IMR-90 (cell line): ENCODE measurements at regions not wholly inside any gene's neighbourhood (a gene's known extent, or its start where the extent isn't known, plus 50 kb on each side); places are given as distances from the start of the nearest gene placed in this dataset.

Experiments used
- ATAC-seq: fragments of 200-7000 bp; cut with Tn5 transposase; 2 replicates; pipeline ENCODE4 v1.9.1; 2020; ENCODE audit warnings: low read depth, mild to moderate bottlenecking, moderate library complexity
- BruUV-seq: library from RNA; stranded (reverse); fragments of 400-500 nt; replicated peaks from 2 replicates; lab custom pipeline; 2021; lab: Mats Ljungman, UMichigan
- CTCF ChIA-PET: fragments of 300-600 bp; formaldehyde crosslinking; extraction: SDS; loops from one replicate; lab custom pipeline; 2021; ENCODE audit warnings: antibody characterized with exemption; lab: Yijun Ruan, JAX
- POLR2A ChIA-PET: fragments of 300-600 bp; sonication (Branson Sonifier 250); formaldehyde crosslinking; loops from one replicate; lab custom pipeline; 2022; ENCODE audit warnings: antibody characterized with exemption; ENCODE audit not compliant: unreplicated experiment; lab: Charles Lee
- DNase-seq: peaks from one replicate; pipeline ENCODE4 v3.0.0; 2013
- H2AFZ ChIP-seq: replicated peaks from 2 replicates; pipeline ENCODE3; 2013; ENCODE audit warnings: low read length, mild to moderate bottlenecking; ENCODE audit not compliant: poor library complexity
- H2AK5ac ChIP-seq: 2 replicates; pipeline ENCODE4 v1.6.1; 2013; ENCODE audit warnings: low read depth, low read length, inconsistent platforms
- H2AK9ac ChIP-seq: replicated peaks from 2 replicates; pipeline ENCODE3; 2013; ENCODE audit warnings: mild to moderate bottlenecking, low read depth, low read length, moderate library complexity; ENCODE audit not compliant: poor library complexity
- H2BK120ac ChIP-seq: 2 replicates; pipeline ENCODE4 v1.6.1; 2013; ENCODE audit warnings: low read depth, low read length, inconsistent platforms
- H2BK15ac ChIP-seq: 3 replicates; pipeline ENCODE4 v1.6.1; 2013; ENCODE audit warnings: low read depth, low read length, inconsistent platforms
- H2BK20ac ChIP-seq: 2 replicates; pipeline ENCODE4 v1.6.1; 2013; ENCODE audit warnings: low read depth, mild to moderate bottlenecking, inconsistent platforms, low read length, moderate library complexity
- H2BK5ac ChIP-seq: 2 replicates; pipeline ENCODE4 v1.6.1; 2013; ENCODE audit warnings: mild to moderate bottlenecking, low read depth, low read length, inconsistent platforms; ENCODE audit not compliant: poor library complexity, severe bottlenecking
- H3K14ac ChIP-seq: replicated peaks from 2 replicates; pipeline ENCODE4 v1.6.1; 2013; ENCODE audit warnings: low read depth, low read length, inconsistent platforms
- H3K18ac ChIP-seq: 2 replicates; pipeline ENCODE4 v1.6.1; 2013; ENCODE audit warnings: low read depth, low read length, control low read depth
- H3K23ac ChIP-seq: 2 replicates; pipeline ENCODE4 v1.6.1; 2013; ENCODE audit warnings: low read depth, low read length, inconsistent platforms
- H3K27ac ChIP-seq: 2 replicates; pipeline ENCODE4 v1.5.1; 2013; ENCODE audit warnings: mild to moderate bottlenecking, control low read depth, low read length; ENCODE audit not compliant: insufficient read depth
- H3K27me3 ChIP-seq: 2 replicates; pipeline ENCODE4 v1.6.1; 2013; ENCODE audit warnings: low read length; ENCODE audit not compliant: control insufficient read depth, insufficient read depth
- H3K36me3 ChIP-seq: 2 replicates; pipeline ENCODE4 v1.6.1; 2013; ENCODE audit warnings: low read length, mixed read lengths; ENCODE audit not compliant: control insufficient read depth, insufficient read depth
- H3K4ac ChIP-seq: 2 replicates; pipeline ENCODE4 v1.6.1; 2013; ENCODE audit warnings: low read depth, low read length, inconsistent platforms
- H3K4me1 ChIP-seq: 2 replicates; pipeline ENCODE4 v1.6.1; 2013; ENCODE audit warnings: low read length, mixed read lengths; ENCODE audit not compliant: control insufficient read depth, insufficient read depth
- H3K4me2 ChIP-seq: 2 replicates; pipeline ENCODE4 v1.6.1; 2013; ENCODE audit warnings: low read depth, mild to moderate bottlenecking, control low read depth, low read length, moderate library complexity
- H3K4me3 ChIP-seq: 2 replicates; pipeline ENCODE4 v1.5.1; 2013; ENCODE audit warnings: low read depth, mild to moderate bottlenecking, control low read depth, low read length, moderate library complexity; ENCODE audit not compliant: insufficient read depth
- H3K56ac ChIP-seq: 2 replicates; pipeline ENCODE4 v1.6.1; 2013; ENCODE audit warnings: low read length, inconsistent platforms; ENCODE audit not compliant: insufficient read depth; ENCODE audit errors: extremely low read depth
- H3K79me1 ChIP-seq, 2 experiments: 2 replicates each; pipeline ENCODE4 v1.6.1; 2013; ENCODE audit warnings: low read length in 2 of 2, inconsistent platforms in 1 of 2, low read depth in 1 of 2
- H3K9ac ChIP-seq: 2 replicates; pipeline ENCODE4 v1.6.1; 2013; ENCODE audit warnings: low read depth, low read length, control low read depth
- H3K9me1 ChIP-seq: 2 replicates; pipeline ENCODE4 v1.6.1; 2013; ENCODE audit warnings: low read length, inconsistent platforms; ENCODE audit not compliant: insufficient read depth
- H3K9me3 ChIP-seq: 2 replicates; pipeline ENCODE4 v1.6.1; 2013; ENCODE audit warnings: low read length; ENCODE audit not compliant: control insufficient read depth, insufficient read depth
- H4K20me1 ChIP-seq: 2 replicates; pipeline ENCODE4 v1.6.1; 2013; ENCODE audit warnings: low read length, inconsistent platforms; ENCODE audit not compliant: insufficient read depth
- H4K5ac ChIP-seq: 2 replicates; pipeline ENCODE4 v1.6.1; 2013; ENCODE audit warnings: mild to moderate bottlenecking, low read depth, low read length, control low read depth
- H4K8ac ChIP-seq, 2 experiments: 2 replicates each; pipeline ENCODE4 v1.6.1; 2013; ENCODE audit warnings: low read depth in 2 of 2, low read length in 2 of 2, control low read depth in 1 of 2, inconsistent platforms in 1 of 2
- H4K91ac ChIP-seq: 2 replicates; pipeline ENCODE4 v1.6.1; 2013; ENCODE audit warnings: low read depth, low read length, inconsistent platforms; ENCODE audit not compliant: insufficient read depth
- CEBPB ChIP-seq: IDR thresholded peaks from 2 replicates; pipeline ENCODE4 v1.6.1; 2012; ENCODE audit warnings: low read depth, low read length, improper control_type of control experiment
- MAZ ChIP-seq: IDR thresholded peaks from 2 replicates; pipeline ENCODE4 v1.6.1; 2012; ENCODE audit warnings: low read depth, mild to moderate bottlenecking, low read length, improper control_type of control experiment, moderate library complexity, borderline replicate concordance
- dilution Hi-C: fragments of 300-500 bp; cut with HindIII; formaldehyde crosslinking; loops from one replicate; pipeline ENCODE4 v1.14.3; 2018; ENCODE audit warnings: low sequenced_read_pairs; ENCODE audit not compliant: unreplicated experiment
- in situ Hi-C: fragments of 300-500 bp; cut with MboI; formaldehyde crosslinking; loops from 3 replicates; pipeline ENCODE4 v1.14.3; 2019; ENCODE audit warnings: low sequenced_read_pairs, inconsistent platforms, mixed read lengths
- intact Hi-C: fragments of 100-400 bp; cut with micrococcal nuclease; formaldehyde crosslinking; loops from 2 replicates; pipeline ENCODE4 v1.10.0; 2022

DNA sequence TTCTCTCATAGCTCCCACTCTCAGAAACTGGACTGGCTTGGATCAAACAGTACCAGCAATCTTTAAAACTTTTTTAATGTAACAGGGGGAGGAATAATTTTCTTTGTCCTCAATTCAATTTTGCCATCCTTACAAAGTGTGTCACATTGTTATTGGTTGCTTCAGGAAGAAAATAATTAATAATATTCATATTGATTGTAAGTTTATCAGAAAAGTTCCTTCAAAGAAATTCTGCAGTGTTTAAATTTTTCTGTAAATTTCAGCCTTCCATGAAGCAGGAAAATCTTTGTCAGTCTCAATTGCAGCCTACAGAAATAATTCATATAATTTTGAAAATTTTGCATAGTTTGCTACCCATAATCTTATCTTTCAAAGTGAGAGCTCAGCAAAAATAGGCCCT is 1119.1 kb upstream of the ATXN7L3B start:
- H3K79me1 ChIP-seq: no peaks in the 10 kb centered on the region
- dilution Hi-C loops: no loop called here
- H3K9me1 ChIP-seq: no peaks in the 10 kb centered on the region
- no peak overlapping the region for H2AK5ac ChIP-seq
- no peak overlapping the region for H3K18ac ChIP-seq
- BruUV-seq: no TSS peak
- CTCF ChIA-PET: no interaction called here
- no peak overlapping the region for H3K56ac ChIP-seq
- TF ChIP-seq MAZ (no peak), CEBPB (no peak)
- H3K4me3 ChIP-seq: no peak overlapping the region
- ATAC-seq (no peak), DNase-seq (no peak)
- H4K20me1 ChIP-seq: no peaks in the 10 kb centered on the region
- no peaks in the 10 kb centered on the region for H3K4me1 ChIP-seq
- in situ Hi-C loops: no loop called here
- H4K5ac ChIP-seq: no peak overlapping the region
- no peak overlapping the region for H2BK20ac ChIP-seq
- H4K8ac ChIP-seq: no peak overlapping the region
- no peak overlapping the region for H3K4ac ChIP-seq
- H3K23ac ChIP-seq: no peak overlapping the region
- no peak overlapping the region for H3K14ac ChIP-seq
- H3K27me3 ChIP-seq: no peaks in the 10 kb centered on the region
- no peak overlapping the region for H3K4me2 ChIP-seq
- no peak overlapping the region for H3K9ac ChIP-seq
- H2AK9ac ChIP-seq: no peak overlapping the region
- no peak overlapping the region for H2AFZ ChIP-seq
- intact Hi-C loops: no loop called here
- H3K36me3 ChIP-seq: no peaks in the 10 kb centered on the region
- H3K9me3 ChIP-seq: peaks cover 3% of the 10 kb centered on the region
- no peak overlapping the region for H2BK120ac ChIP-seq
- no peak overlapping the region for H4K91ac ChIP-seq
- no peak overlapping the region for H2BK5ac ChIP-seq
- H3K27ac ChIP-seq: no peak overlapping the region
- POLR2A ChIA-PET: no interaction called here
- H2BK15ac ChIP-seq: no peak overlapping the region
